Fibroblast of the aortic adventitia (primary cell): ENCODE measurements at regions not wholly inside any gene's neighbourhood (a gene's known extent, or its start where the extent isn't known, plus 50 kb on each side); places are given as distances from the start of the nearest gene placed in this dataset.

Experiments
- DNase-seq: peaks from one replicate; pipeline ENCODE4 v3.0.0-alpha.2; 2010; ENCODE audit warnings: low read depth
- H3K4me3 ChIP-seq: 2 replicates; pipeline ENCODE4 v1.5.1; 2011; ENCODE audit warnings: low read depth, mild to moderate bottlenecking, control low read depth, low read length, moderate library complexity
- CTCF ChIP-seq: IDR thresholded peaks from 2 replicates; pipeline ENCODE4 v1.5.1; 2011; ENCODE audit warnings: mild to moderate bottlenecking, low read length, control low read depth, inconsistent platforms; ENCODE audit not compliant: insufficient read depth

DNA sequence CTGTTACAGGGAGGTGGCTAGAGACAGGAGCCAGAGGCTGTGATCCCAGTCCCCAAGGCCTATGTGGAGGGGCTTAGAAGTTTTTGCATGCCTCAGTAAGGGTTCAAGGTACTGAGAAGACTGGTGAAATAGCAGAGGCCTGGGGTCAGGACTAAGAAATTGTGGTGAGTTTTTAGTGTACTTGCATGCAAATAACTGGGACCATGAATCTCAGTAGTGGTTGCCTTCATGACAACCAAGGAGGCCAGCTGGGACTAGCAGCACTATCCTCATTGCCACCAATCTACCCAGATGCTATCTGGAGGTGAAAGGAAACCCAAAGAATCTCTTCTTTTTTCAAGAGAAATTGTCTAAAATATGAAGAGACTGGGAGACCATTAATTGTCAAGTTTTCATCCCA lies 395.1 kb downstream of the CETN3 start:
- DNase-seq: no peak
- H3K4me3 ChIP-seq: no peak overlapping the region
- no peak for TF ChIP-seq CTCF

- H3K4me3 ChIP-seq: no peak overlapping the region
- no peak for DNase-seq
- TF ChIP-seq CTCF: no peak
Measured at GRCh38 chr5:90000351-90000750, 409.2 kb downstream of the CETN3 start.

GRCh38 chr5:89998519-89999305 lies 410.8 kb downstream of the CETN3 start:
- TF ChIP-seq CTCF: no peak
- no peak overlapping the region for H3K4me3 ChIP-seq
- DNase-seq: peak; percentile 13

DNA sequence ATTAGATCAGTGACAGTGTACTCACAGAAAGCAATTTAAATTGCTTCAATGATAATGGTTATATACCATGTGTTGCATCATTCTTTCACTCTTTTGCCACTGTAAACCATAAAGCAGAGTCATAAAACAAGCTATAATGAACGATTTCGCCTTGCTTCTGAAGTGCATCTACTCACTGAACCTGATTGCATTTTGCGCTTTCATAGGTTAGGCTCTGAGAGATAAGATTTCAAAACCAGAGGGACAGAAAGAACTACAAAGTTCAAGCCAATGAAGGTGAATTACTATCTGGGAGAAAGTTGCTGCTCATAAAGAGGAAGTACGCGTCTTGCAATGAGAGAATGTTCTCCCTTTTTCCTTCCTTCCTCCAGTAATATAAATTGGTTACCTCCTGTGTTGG lies 412.7 kb downstream of the CETN3 start:
- H3K4me3 ChIP-seq: no peak overlapping the region
- DNase-seq: no peak
- no peak for TF ChIP-seq CTCF

GRCh38 chr5:89996335-89996734 lies 413.2 kb downstream of the CETN3 start:
- TF ChIP-seq CTCF: no peak
- no peak for DNase-seq
- no peak overlapping the region for H3K4me3 ChIP-seq

- DNase-seq: peak; percentile 64
Measured at GRCh38 chr5:89994266-89994665, 415.3 kb downstream of the CETN3 start.

More at GRCh38 chr5:89994266-89994665, 415.3 kb downstream of the CETN3 start:
- TF ChIP-seq CTCF: no peak
- no peak overlapping the region for H3K4me3 ChIP-seq
